HepG2 (cell line): ENCODE measurements at regions not wholly inside any gene's neighbourhood (a gene's known extent, or its start where the extent isn't known, plus 50 kb on each side); places are given as distances from the start of the nearest gene placed in this dataset.

Source experiments
- ATAC-seq: fragments of 200-7000 bp; cut with Tn5 transposase; 3 replicates; pipeline ENCODE4 v1.9.1; 2020; ENCODE audit warnings: mild to moderate bottlenecking, moderate library complexity
- BruUV-seq: library from RNA; stranded (reverse); fragments of 400-500 nt; replicated peaks from 2 replicates; lab custom pipeline; 2021; lab: Mats Ljungman, UMichigan
- CTCF ChIA-PET: fragments of 300-600 bp; formaldehyde crosslinking; extraction: SDS; loops from one replicate; lab custom pipeline; 2021; ENCODE audit warnings: low total read pairs, inconsistent platforms, low intra/inter-chr PET ratio; lab: Yijun Ruan, JAX
- POLR2A ChIA-PET: fragments of 350-600 bp; sonication (Branson Sonifier 250); formaldehyde crosslinking; loops from one replicate; lab custom pipeline; 2020; ENCODE audit warnings: antibody characterized with exemption, inconsistent platforms; lab: Yijun Ruan, JAX
- DNase-seq: peaks from one replicate; pipeline ENCODE4 v3.0.0-alpha.2; 2015; ENCODE audit warnings: low spot score
- FAIRE-seq: peaks from 3 replicates; lab custom pipeline; 2011; peaks lifted over from hg19 to GRCh38; lab: Jason Lieb, UNC
- H2AFZ ChIP-seq: one replicate; pipeline ENCODE4 v1.6.1; 2011; ENCODE audit warnings: low read length, inconsistent platforms
- H3K27ac ChIP-seq: fragments of 300-600 bp; 3 replicates; pipeline ENCODE4 v1.8.0; 2011; ENCODE audit warnings: mixed run types, mild to moderate bottlenecking, mixed read lengths, low read length, inconsistent platforms; ENCODE audit not compliant: insufficient read depth; ENCODE audit errors: extremely low read length
- H3K27me3 ChIP-seq, 2 experiments: fragments of 200-600 bp in 1 of 2; 2 replicates in 1 of 2; 3 replicates in 1 of 2; pipeline versions ENCODE4 v1.6.0 to v1.8.0; 2011; ENCODE audit warnings: low read length in 2 of 2, mild to moderate bottlenecking in 2 of 2, moderate library complexity in 2 of 2, inconsistent platforms in 1 of 2; ENCODE audit not compliant: insufficient read depth in 2 of 2, control insufficient read depth in 1 of 2
- H3K36me3 ChIP-seq, 2 experiments: fragments of 200-600 bp in 1 of 2; replicated peaks in 1 of 2; 2 replicates in 1 of 2; 3 replicates in 1 of 2; pipeline versions ENCODE4 v1.5.1 to v1.8.0; 2011; ENCODE audit warnings: low read length in 2 of 2, inconsistent platforms in 1 of 2; ENCODE audit not compliant: insufficient read depth in 2 of 2, control insufficient read depth in 1 of 2
- H3K4me1 ChIP-seq: 2 replicates; pipeline ENCODE4 v1.5.1; 2012; ENCODE audit warnings: low read length, inconsistent platforms; ENCODE audit not compliant: insufficient read depth
- H3K4me2 ChIP-seq: 2 replicates; pipeline ENCODE4 v1.6.0; 2011; ENCODE audit warnings: low read depth, low read length, inconsistent platforms
- H3K4me3 ChIP-seq, 3 experiments: fragments of 200-600 bp in 1 of 3; sonication (generic), shearing (Covaris generic) in 1 of 3; replicated peaks in 1 of 3; 2 replicates each; pipeline ENCODE4 v1.5.1; 2011 to 2016; ENCODE audit warnings: low read length in 3 of 3, inconsistent platforms in 2 of 3, low read depth in 2 of 3, mild to moderate bottlenecking in 2 of 3, control low read depth in 1 of 3, mixed read lengths in 1 of 3; ENCODE audit not compliant: insufficient read depth in 1 of 3
- H3K79me2 ChIP-seq: one replicate; pipeline ENCODE4 v1.6.1; 2011; ENCODE audit warnings: low read length, inconsistent platforms; ENCODE audit not compliant: insufficient read depth
- H3K9ac ChIP-seq: 2 replicates; pipeline ENCODE4 v1.6.0; 2011; ENCODE audit warnings: mild to moderate bottlenecking, low read depth, low read length, inconsistent platforms; ENCODE audit not compliant: insufficient read depth
- H3K9me3 ChIP-seq: 2 replicates; pipeline ENCODE4 v1.5.1; 2012; ENCODE audit warnings: mild to moderate bottlenecking, low read length
- H4K20me1 ChIP-seq: 2 replicates; pipeline ENCODE4 v1.6.0; 2011; ENCODE audit warnings: inconsistent platforms, mild to moderate bottlenecking, low read length, moderate library complexity; ENCODE audit not compliant: insufficient read depth
- FOSL1 ChIP-seq: sonication (generic); formaldehyde crosslinking; IDR thresholded peaks from 2 replicates; pipeline ENCODE4 v1.9.0; 2021; ENCODE audit warnings: missing genetic modification reagents, borderline replicate concordance
- HOXD1 ChIP-seq: sonication (generic); formaldehyde crosslinking; IDR thresholded peaks from 2 replicates; pipeline ENCODE4 v1.5.0; 2020; ENCODE audit warnings: missing genetic modification reagents
- ISX ChIP-seq: sonication (generic); formaldehyde crosslinking; conservative IDR thresholded peaks from 2 replicates; pipeline ENCODE4 v1.5.0; 2020; ENCODE audit warnings: missing genetic modification reagents
- NFKBIZ ChIP-seq: IDR thresholded peaks from 2 replicates; pipeline ENCODE4 v1.6.1; 2018; ENCODE audit warnings: missing genetic modification reagents, missing compliant biosample characterization
- ONECUT2 ChIP-seq: sonication (generic); formaldehyde crosslinking; IDR thresholded peaks from 2 replicates; pipeline ENCODE4 v1.4.0; 2020; ENCODE audit warnings: missing genetic modification reagents
- PTBP1 ChIP-seq: fragments of 200-400 bp; formaldehyde crosslinking; IDR thresholded peaks from 2 replicates; pipeline ENCODE4 v1.6.1; 2018; ENCODE audit warnings: low read length, low read depth; ENCODE audit not compliant: poor library complexity, severe bottlenecking
- SCMH1 ChIP-seq: sonication (generic); formaldehyde crosslinking; IDR thresholded peaks from 2 replicates; pipeline ENCODE4 v1.9.0; 2021; ENCODE audit warnings: missing genetic modification reagents, mild to moderate bottlenecking, borderline replicate concordance
- YEATS4 ChIP-seq: sonication (generic); formaldehyde crosslinking; IDR thresholded peaks from 2 replicates; pipeline ENCODE4 v1.4.0; 2020; ENCODE audit warnings: missing genetic modification reagents, borderline replicate concordance
- ZFP36L1 ChIP-seq: sonication (generic); formaldehyde crosslinking; IDR thresholded peaks from 2 replicates; pipeline ENCODE4 v1.8.0; 2022; ENCODE audit warnings: mild to moderate bottlenecking, missing genetic modification reagents, moderate library complexity
- ZFP82 ChIP-seq: sonication (generic); formaldehyde crosslinking; IDR thresholded peaks from 2 replicates; pipeline ENCODE4 v1.5.1; 2020; ENCODE audit warnings: mild to moderate bottlenecking, missing genetic modification reagents, borderline replicate concordance
- ZNF292 ChIP-seq: sonication (generic); formaldehyde crosslinking; IDR thresholded peaks from 2 replicates; pipeline ENCODE4 v1.8.1; 2022; ENCODE audit warnings: mild to moderate bottlenecking, low read depth, missing genetic modification reagents, borderline replicate concordance
- ZNF605 ChIP-seq: sonication (generic); formaldehyde crosslinking; IDR thresholded peaks from 2 replicates; pipeline ENCODE4 v1.8.0; 2022; ENCODE audit warnings: mild to moderate bottlenecking, missing genetic modification reagents
- ZNF841 ChIP-seq: sonication (generic); formaldehyde crosslinking; IDR thresholded peaks from 2 replicates; pipeline ENCODE4 v1.8.1; 2023; ENCODE audit warnings: missing genetic modification reagents, borderline replicate concordance
- ZNF850 ChIP-seq: sonication (generic); formaldehyde crosslinking; conservative IDR thresholded peaks from 2 replicates; pipeline ENCODE4 v1.9.0; 2021; ENCODE audit warnings: mild to moderate bottlenecking, missing genetic modification reagents
- ZSCAN21 ChIP-seq: sonication (generic); formaldehyde crosslinking; IDR thresholded peaks from 2 replicates; pipeline ENCODE4 v1.8.0; 2022; ENCODE audit warnings: mild to moderate bottlenecking, missing genetic modification reagents, moderate library complexity, borderline replicate concordance
- ZSCAN29 ChIP-seq: sonication (generic); formaldehyde crosslinking; conservative IDR thresholded peaks from 2 replicates; pipeline ENCODE4 v1.4.0; 2020; ENCODE audit warnings: mild to moderate bottlenecking, missing genetic modification reagents
- WGBS: methylation state at CpG from one replicate; pipeline ENCODE4 v1.1.6; 2017; ENCODE audit warnings: low lambda C conversion rate; 5-methylcytosine and 5-hydroxymethylcytosine counted together
- in situ Hi-C: cut with HindIII; loops from 2 replicates; pipeline ENCODE4 v1.10.0; 2017; ENCODE audit warnings: low pct_unique_long_range_greater_than_20kb; ENCODE audit not compliant: extremely low pct_ligation_motif_present
- intact Hi-C: fragments of 100-400 bp; cut with micrococcal nuclease; formaldehyde crosslinking; loops from one replicate; pipeline ENCODE4 v1.10.0; 2022; ENCODE audit not compliant: unreplicated experiment
- TF ChIP-seq, protein P1 (sequence below), 2 experiments: fragments of 450-650 bp in 1 of 2; sonication (generic) in 1 of 2; formaldehyde crosslinking; IDR thresholded peaks; 2 replicates each; pipeline versions ENCODE4 v1.5.0 to v1.8.0; 2020 to 2022; ENCODE audit warnings: mild to moderate bottlenecking in 1 of 2, missing genetic modification reagents in 1 of 2
- TF ChIP-seq, protein P2 (sequence below): sonication (generic); formaldehyde crosslinking; IDR thresholded peaks from 2 replicates; pipeline ENCODE4 v1.8.1; 2022; ENCODE audit warnings: low read depth, mild to moderate bottlenecking, missing genetic modification reagents

DNA sequence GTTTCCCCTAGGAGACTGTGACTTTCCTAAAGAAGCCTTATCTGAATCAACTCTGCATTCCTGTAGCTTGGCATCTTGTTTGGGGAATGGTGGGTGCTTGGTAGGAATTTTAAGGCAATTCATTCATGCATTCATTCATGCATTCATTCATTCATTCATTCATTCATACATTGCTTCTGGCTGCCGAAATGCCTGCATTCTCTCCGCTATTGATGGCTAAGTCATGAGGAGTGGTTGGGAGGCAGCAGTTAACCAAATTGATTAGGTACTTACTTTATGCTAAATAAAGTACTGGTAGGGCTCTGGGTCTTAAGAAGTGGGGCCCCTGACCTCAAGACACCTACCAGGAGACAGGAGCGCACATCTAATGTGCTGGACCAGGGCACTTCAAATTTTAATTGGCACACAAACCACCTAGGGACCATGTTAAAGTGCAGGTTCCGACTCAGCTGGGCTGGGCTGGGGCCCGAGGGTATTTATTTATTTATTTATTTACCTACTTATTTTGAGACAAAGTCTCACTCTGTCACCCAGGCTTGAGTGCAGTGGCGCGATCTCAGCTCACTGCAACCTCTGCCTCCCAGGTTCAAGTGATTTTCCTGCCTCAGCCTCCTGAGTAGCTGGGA is 127.6 kb downstream of the ANKRD60 start:
- Histone ChIP-seq H3K9ac (no peak overlapping the region), H3K9me3 (no peaks in the 10 kb centered on the region), H3K79me2 (no peaks in the 10 kb centered on the region), H3K4me3 (no peak overlapping the region), H2AFZ (no peak overlapping the region), H3K36me3 (no peaks in the 10 kb centered on the region), H3K4me2 (no peak overlapping the region), H4K20me1 (no peaks in the 10 kb centered on the region), H3K27me3 (peaks cover 2 to 57% of the 10 kb centered on the region in 2 experiments; a peak in 4 of 5 replicates), H3K4me1 (no peaks in the 10 kb centered on the region), H3K27ac (no peak overlapping the region)
- BruUV-seq: no TSS peak
- POLR2A ChIA-PET: no interaction called here
- intact Hi-C loops: no loop called here
- in situ Hi-C loops: no loop called here
- no peak for TF ChIP-seq ZFP36L1 (CRISPR knock-in tag)
- TF ChIP-seq, protein P1, sequence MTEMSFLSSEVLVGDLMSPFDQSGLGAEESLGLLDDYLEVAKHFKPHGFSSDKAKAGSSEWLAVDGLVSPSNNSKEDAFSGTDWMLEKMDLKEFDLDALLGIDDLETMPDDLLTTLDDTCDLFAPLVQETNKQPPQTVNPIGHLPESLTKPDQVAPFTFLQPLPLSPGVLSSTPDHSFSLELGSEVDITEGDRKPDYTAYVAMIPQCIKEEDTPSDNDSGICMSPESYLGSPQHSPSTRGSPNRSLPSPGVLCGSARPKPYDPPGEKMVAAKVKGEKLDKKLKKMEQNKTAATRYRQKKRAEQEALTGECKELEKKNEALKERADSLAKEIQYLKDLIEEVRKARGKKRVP (CRISPR knock-in tag; IDR thresholded peaks at IDR 0.05): no peak
- no peak for TF ChIP-seq SCMH1 (CRISPR knock-in tag)
- no peak for TF ChIP-seq ISX (CRISPR knock-in tag)
- TF ChIP-seq, protein P2, sequence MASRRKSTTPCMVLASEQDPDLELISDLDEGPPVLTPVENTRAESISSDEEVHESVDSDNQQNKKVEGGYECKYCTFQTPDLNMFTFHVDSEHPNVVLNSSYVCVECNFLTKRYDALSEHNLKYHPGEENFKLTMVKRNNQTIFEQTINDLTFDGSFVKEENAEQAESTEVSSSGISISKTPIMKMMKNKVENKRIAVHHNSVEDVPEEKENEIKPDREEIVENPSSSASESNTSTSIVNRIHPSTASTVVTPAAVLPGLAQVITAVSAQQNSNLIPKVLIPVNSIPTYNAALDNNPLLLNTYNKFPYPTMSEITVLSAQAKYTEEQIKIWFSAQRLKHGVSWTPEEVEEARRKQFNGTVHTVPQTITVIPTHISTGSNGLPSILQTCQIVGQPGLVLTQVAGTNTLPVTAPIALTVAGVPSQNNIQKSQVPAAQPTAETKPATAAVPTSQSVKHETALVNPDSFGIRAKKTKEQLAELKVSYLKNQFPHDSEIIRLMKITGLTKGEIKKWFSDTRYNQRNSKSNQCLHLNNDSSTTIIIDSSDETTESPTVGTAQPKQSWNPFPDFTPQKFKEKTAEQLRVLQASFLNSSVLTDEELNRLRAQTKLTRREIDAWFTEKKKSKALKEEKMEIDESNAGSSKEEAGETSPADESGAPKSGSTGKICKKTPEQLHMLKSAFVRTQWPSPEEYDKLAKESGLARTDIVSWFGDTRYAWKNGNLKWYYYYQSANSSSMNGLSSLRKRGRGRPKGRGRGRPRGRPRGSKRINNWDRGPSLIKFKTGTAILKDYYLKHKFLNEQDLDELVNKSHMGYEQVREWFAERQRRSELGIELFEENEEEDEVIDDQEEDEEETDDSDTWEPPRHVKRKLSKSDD (CRISPR knock-in tag): no peak
- no peak for TF ChIP-seq ZNF292 (CRISPR knock-in tag)
- no peak for TF ChIP-seq ZSCAN29 (CRISPR knock-in tag)
- TF ChIP-seq YEATS4 (CRISPR knock-in tag): no peak
- TF ChIP-seq ONECUT2 (CRISPR knock-in tag): no peak
- no peak for TF ChIP-seq PTBP1
- TF ChIP-seq ZFP82: no peak
- no peak for TF ChIP-seq ZSCAN21 (CRISPR knock-in tag)
- TF ChIP-seq ZNF605 (CRISPR knock-in tag): no peak
- no peak for TF ChIP-seq ZNF841
- TF ChIP-seq NFKBIZ: no peak
- no peak for TF ChIP-seq FOSL1 (CRISPR knock-in tag)
- TF ChIP-seq ZNF850: no peak
- no peak for TF ChIP-seq HOXD1 (CRISPR knock-in tag)
- DNase-seq (no peak), ATAC-seq (no peak), FAIRE-seq (no peak)
- WGBS: 9% methylated on average over 7 of the region's 7 CpGs
- CTCF ChIA-PET: no interaction called here
